ENCODE measurements at regions not wholly inside any gene's neighbourhood (a gene's known extent, or its start where the extent isn't known, plus 50 kb on each side); places are given as distances from the start of the nearest gene placed in this dataset.

DNA sequence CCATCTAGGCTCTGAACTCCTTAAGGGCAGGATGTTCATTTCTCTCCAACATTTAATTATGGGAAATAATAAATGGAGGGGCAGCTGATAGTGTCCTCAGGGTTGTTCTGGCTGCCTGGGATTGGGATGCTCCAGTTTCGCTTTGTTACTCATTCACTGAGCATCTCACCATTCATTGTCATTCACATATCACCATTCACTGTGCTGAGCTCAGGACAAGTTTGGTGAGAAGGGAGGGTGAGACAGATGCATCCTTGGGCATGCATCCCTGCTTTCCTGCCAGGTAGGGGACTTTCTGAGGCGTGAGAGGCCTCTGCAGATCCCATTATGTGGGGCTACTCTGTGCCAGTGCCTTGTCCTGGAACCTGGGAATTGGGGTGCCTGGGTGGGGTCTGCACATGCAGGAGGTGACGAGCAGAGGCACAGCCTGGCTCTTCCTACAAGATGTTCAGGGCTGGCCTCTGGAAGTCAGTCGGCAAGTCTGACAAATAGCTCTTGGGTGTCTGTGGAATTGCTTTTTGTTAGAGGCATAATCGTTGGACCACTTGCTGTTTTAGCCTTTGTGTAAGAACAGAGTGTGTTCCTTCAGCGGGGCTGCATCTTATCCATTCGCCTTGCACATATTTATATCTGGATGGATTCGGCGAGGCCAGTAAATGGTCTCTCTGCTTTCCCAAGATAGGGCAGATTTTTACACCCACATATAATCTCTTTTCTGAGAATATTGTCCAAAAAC, 323.2 kb upstream of the THSD7B start:
- Histone ChIP-seq H3K36me3 (ENCODE audit: control insufficient read depth in 2 of 2, insufficient read depth in 2 of 2, low read length in 2 of 2) (no peaks in the 10 kb centered on the region), H3K27ac (ENCODE audit: low read length) (no peak overlapping the region), H3K4me1 (ENCODE audit: control insufficient read depth, insufficient read depth, low read length) (no peaks in the 10 kb centered on the region), H3K4me3 (ENCODE audit: low read length in 2 of 2) (no peak overlapping the region), H3K9me3 (ENCODE audit: control insufficient read depth in 2 of 2, low read length in 2 of 2) (no peaks in the 10 kb centered on the region), H3K9ac (ENCODE audit: low read length in 2 of 2) (no peak overlapping the region), H3K27me3 (ENCODE audit: control insufficient read depth in 1 of 2, insufficient read depth in 2 of 2, low read length in 2 of 2) (peaks cover 0 to 4% of the 10 kb centered on the region in 2 donors)

DNA sequence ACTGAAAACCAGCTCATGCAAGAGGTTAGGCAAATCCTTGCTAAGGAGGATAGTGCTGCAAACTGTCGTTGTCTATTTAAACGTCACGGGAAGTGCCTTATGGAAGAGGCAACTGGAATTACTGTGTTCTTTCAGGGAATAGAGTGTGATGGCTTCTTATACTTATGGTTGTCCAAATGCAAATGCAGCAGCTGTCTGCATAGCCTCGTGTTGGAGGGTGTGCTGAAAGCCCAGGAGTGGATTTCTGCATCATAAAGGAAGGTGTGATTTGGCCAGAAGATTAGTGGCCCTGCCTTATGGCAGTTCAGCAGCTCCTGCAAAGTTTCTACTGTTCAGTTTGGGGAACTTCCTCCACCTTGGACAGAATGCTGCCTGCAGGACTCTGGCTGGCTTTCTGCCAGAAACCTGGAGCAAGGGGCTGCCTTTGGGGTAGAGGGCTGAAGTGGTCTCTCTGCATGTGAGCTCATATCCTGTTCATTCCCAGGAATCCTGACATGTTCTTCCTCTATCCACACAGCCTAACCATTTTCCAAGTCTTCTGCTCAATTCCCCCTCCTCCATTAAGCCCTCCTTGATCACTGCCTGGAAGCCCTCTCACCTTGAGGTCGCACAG, 321.2 kb upstream of the CXCR4 start:
- H3K9me3 ChIP-seq (ENCODE audit: control insufficient read depth in 2 of 2, low read length in 2 of 2), result no peaks in the 10 kb centered on the region
- H3K4me3 ChIP-seq (ENCODE audit: low read length in 2 of 2), result no peak overlapping the region
- no peaks in the 10 kb centered on the region for H3K27me3 ChIP-seq (ENCODE audit: control insufficient read depth in 1 of 2, insufficient read depth in 2 of 2, low read length in 2 of 2)
- H3K36me3 ChIP-seq (ENCODE audit: control insufficient read depth in 2 of 2, insufficient read depth in 2 of 2, low read length in 2 of 2), result no peaks in the 10 kb centered on the region
- H3K9ac ChIP-seq (ENCODE audit: low read length in 2 of 2), result no peak overlapping the region
- H3K4me1 ChIP-seq (ENCODE audit: control insufficient read depth, insufficient read depth, low read length), result no peaks in the 10 kb centered on the region
- H3K27ac ChIP-seq (ENCODE audit: low read length), result no peak overlapping the region

DNA sequence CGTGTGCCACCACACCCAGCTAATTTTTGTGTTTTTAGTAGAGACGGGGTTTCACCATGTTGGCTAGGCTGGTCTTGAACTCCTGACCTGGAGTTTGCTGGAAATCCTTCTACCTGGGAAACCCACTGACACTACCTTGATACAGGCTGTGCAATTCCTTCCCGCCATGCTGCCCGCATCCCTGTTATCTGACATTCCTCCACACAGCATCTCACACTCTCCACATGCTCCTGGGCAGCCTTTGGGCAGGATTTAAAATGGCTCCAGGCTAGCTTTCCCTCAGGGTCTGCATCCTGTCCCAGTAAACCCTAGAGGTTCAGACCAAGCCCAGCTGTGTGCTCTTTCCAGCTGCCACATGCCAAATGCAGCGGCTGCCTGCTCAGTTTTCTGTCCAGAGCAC, 319.5 kb upstream of the CXCR4 start:
- Histone ChIP-seq H3K27ac (ENCODE audit: low read length) (no peak overlapping the region), H3K27me3 (ENCODE audit: control insufficient read depth in 1 of 2, insufficient read depth in 2 of 2, low read length in 2 of 2) (no peaks in the 10 kb centered on the region), H3K4me3 (ENCODE audit: low read length in 2 of 2) (no peak overlapping the region), H3K4me1 (ENCODE audit: control insufficient read depth, insufficient read depth, low read length) (no peaks in the 10 kb centered on the region), H3K36me3 (ENCODE audit: control insufficient read depth in 2 of 2, insufficient read depth in 2 of 2, low read length in 2 of 2) (no peaks in the 10 kb centered on the region), H3K9ac (ENCODE audit: low read length in 2 of 2) (no peak overlapping the region), H3K9me3 (ENCODE audit: control insufficient read depth in 2 of 2, low read length in 2 of 2) (no peaks in the 10 kb centered on the region)

DNA sequence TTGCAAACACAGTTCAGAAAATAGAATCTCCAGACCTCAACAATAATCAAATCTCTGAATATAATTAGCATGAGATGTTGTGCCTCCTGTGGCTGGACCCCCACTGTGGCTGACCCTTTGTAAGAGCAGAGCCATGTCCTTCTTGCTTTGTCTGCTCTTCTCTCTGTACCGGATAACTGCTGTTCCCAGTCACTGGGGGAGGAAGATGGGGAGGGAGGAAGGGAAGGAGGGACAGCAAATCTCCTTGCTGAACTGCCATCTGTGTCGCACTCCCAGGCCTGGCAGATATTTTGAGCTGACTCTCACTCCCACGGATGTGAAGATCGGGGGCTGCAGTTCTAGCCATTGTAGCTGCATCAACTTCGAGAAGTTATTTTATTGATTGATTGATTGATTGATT, 319.0 kb upstream of the CXCR4 start:
- Histone ChIP-seq H3K36me3 (ENCODE audit: control insufficient read depth in 2 of 2, insufficient read depth in 2 of 2, low read length in 2 of 2) (no peaks in the 10 kb centered on the region), H3K4me1 (ENCODE audit: control insufficient read depth, insufficient read depth, low read length) (no peaks in the 10 kb centered on the region), H3K27ac (ENCODE audit: low read length) (no peak overlapping the region), H3K9ac (ENCODE audit: low read length in 2 of 2) (no peak overlapping the region), H3K27me3 (ENCODE audit: control insufficient read depth in 1 of 2, insufficient read depth in 2 of 2, low read length in 2 of 2) (no peaks in the 10 kb centered on the region), H3K4me3 (ENCODE audit: low read length in 2 of 2) (no peak overlapping the region), H3K9me3 (ENCODE audit: control insufficient read depth in 2 of 2, low read length in 2 of 2) (no peaks in the 10 kb centered on the region)

GRCh38 chr2:136434251-136434715, 316.3 kb upstream of the CXCR4 start:
- H3K36me3 ChIP-seq (ENCODE audit: control insufficient read depth in 2 of 2, insufficient read depth in 2 of 2, low read length in 2 of 2), result no peaks in the 10 kb centered on the region
- H3K9ac ChIP-seq (ENCODE audit: low read length in 2 of 2), result no peak overlapping the region
- H3K9me3 ChIP-seq (ENCODE audit: control insufficient read depth in 2 of 2, low read length in 2 of 2), result no peaks in the 10 kb centered on the region
- H3K27me3 ChIP-seq (ENCODE audit: control insufficient read depth in 1 of 2, insufficient read depth in 2 of 2, low read length in 2 of 2), result no peaks in the 10 kb centered on the region
- no peak overlapping the region for H3K27ac ChIP-seq (ENCODE audit: low read length)
- H3K4me1 ChIP-seq (ENCODE audit: control insufficient read depth, insufficient read depth, low read length), result no peaks in the 10 kb centered on the region
- no peak overlapping the region for H3K4me3 ChIP-seq (ENCODE audit: low read length in 2 of 2)

GRCh38 chr2:136433261-136433660, 315.3 kb upstream of the CXCR4 start:
- Histone ChIP-seq H3K4me3 (ENCODE audit: low read length in 2 of 2) (no peak overlapping the region), H3K9me3 (ENCODE audit: control insufficient read depth in 2 of 2, low read length in 2 of 2) (no peaks in the 10 kb centered on the region), H3K27ac (ENCODE audit: low read length) (no peak overlapping the region), H3K9ac (ENCODE audit: low read length in 2 of 2) (no peak overlapping the region), H3K36me3 (ENCODE audit: control insufficient read depth in 2 of 2, insufficient read depth in 2 of 2, low read length in 2 of 2) (no peaks in the 10 kb centered on the region), H3K27me3 (ENCODE audit: control insufficient read depth in 1 of 2, insufficient read depth in 2 of 2, low read length in 2 of 2) (no peaks in the 10 kb centered on the region), H3K4me1 (ENCODE audit: control insufficient read depth, insufficient read depth, low read length) (no peaks in the 10 kb centered on the region)

DNA sequence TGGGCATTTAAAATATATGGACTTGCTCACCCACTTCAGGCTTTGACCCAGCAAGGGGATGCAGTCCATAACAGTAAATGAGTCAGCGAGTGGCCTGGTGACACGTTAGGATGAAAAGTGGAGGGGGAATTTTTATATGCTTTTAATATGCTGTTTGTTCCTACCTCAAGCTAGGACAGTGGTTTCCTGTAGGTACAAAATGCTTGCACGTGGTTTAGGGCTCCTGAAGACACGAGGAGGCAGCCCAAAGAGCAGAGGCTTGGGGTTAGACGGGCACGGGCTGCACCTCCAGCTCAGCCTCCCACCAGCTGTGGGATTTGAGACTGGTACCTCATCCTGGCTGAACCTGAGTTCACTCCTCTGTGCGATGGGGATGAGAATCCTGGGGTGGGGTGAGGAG, 306.2 kb upstream of the CXCR4 start:
- H3K36me3 ChIP-seq (ENCODE audit: control insufficient read depth in 2 of 2, insufficient read depth in 2 of 2, low read length in 2 of 2), result no peaks in the 10 kb centered on the region
- no peak overlapping the region for H3K4me3 ChIP-seq (ENCODE audit: low read length in 2 of 2)
- peaks cover 3% of the 10 kb centered on the region for H3K4me1 ChIP-seq (ENCODE audit: control insufficient read depth, insufficient read depth, low read length)
- peaks cover 0 to 5% of the 10 kb centered on the region in 2 donors for H3K27me3 ChIP-seq (ENCODE audit: control insufficient read depth in 1 of 2, insufficient read depth in 2 of 2, low read length in 2 of 2)
- H3K27ac ChIP-seq (ENCODE audit: low read length), result no peak overlapping the region
- H3K9ac ChIP-seq (ENCODE audit: low read length in 2 of 2), result no peak overlapping the region
- no peaks in the 10 kb centered on the region for H3K9me3 ChIP-seq (ENCODE audit: control insufficient read depth in 2 of 2, low read length in 2 of 2)

- Histone ChIP-seq H3K9ac (ENCODE audit: low read length in 2 of 2) (peak overlapping the region in 1 of 2 donors; percentile 51), H3K27me3 (ENCODE audit: control insufficient read depth in 1 of 2, insufficient read depth in 2 of 2, low read length in 2 of 2) (peaks cover 0 to 5% of the 10 kb centered on the region in 2 donors), H3K9me3 (ENCODE audit: control insufficient read depth in 2 of 2, low read length in 2 of 2) (no peaks in the 10 kb centered on the region), H3K4me1 (ENCODE audit: control insufficient read depth, insufficient read depth, low read length) (peaks cover 3% of the 10 kb centered on the region), H3K36me3 (ENCODE audit: control insufficient read depth in 2 of 2, insufficient read depth in 2 of 2, low read length in 2 of 2) (no peaks in the 10 kb centered on the region), H3K27ac (ENCODE audit: low read length) (no peak overlapping the region), H3K4me3 (ENCODE audit: low read length in 2 of 2) (peak overlapping the region; percentile 73 to 76)
Observed at GRCh38 chr2:136423516-136423996, 305.6 kb upstream of the CXCR4 start.

DNA sequence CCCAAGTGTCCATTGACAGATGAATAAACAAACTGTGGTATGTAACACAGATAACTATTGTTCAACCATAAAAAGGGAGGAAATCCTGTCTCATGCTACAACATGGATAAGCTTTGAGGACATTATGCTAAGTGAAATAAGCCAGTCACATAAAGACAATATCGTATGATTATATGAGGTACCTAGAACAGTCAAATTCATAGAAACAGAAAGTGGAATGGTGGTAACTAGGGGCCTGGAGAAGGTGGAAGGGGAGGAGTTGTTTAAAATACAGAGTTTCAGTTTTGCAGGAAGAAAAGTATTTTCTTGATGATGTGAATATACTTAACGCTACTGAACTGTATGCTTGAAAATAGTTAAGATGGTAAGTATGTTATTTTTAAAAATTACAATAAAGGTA, 304.6 kb upstream of the CXCR4 start:
- Histone ChIP-seq H3K9ac (ENCODE audit: low read length in 2 of 2) (no peak overlapping the region), H3K36me3 (ENCODE audit: control insufficient read depth in 2 of 2, insufficient read depth in 2 of 2, low read length in 2 of 2) (no peaks in the 10 kb centered on the region), H3K27me3 (ENCODE audit: control insufficient read depth in 1 of 2, insufficient read depth in 2 of 2, low read length in 2 of 2) (peaks cover 0 to 5% of the 10 kb centered on the region in 2 donors), H3K9me3 (ENCODE audit: control insufficient read depth in 2 of 2, low read length in 2 of 2) (no peaks in the 10 kb centered on the region), H3K4me3 (ENCODE audit: low read length in 2 of 2) (no peak overlapping the region), H3K4me1 (ENCODE audit: control insufficient read depth, insufficient read depth, low read length) (peaks cover 3% of the 10 kb centered on the region), H3K27ac (ENCODE audit: low read length) (no peak overlapping the region)

DNA sequence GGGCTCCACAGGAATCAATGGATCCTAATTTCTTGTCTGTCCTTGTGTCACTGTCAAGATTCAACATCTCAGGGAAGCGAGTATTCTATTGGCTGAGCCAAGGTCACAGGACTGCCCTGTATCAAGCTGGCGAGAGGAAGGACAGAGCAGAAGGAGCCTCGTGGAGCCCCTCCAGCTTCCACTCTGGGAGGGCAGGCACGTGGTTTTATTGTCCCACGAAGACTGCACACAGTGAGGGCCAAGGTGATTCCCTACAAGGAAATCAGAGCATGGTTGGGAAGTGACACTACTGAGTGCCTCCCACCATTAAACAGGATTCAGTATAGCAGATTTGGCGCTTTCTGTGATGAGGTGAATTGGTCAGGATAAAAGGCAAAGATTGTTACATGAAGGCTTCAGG, 302.4 kb upstream of the CXCR4 start:
- Histone ChIP-seq H3K4me3 (ENCODE audit: low read length in 2 of 2) (no peak overlapping the region), H3K36me3 (ENCODE audit: control insufficient read depth in 2 of 2, insufficient read depth in 2 of 2, low read length in 2 of 2) (no peaks in the 10 kb centered on the region), H3K27ac (ENCODE audit: low read length) (no peak overlapping the region), H3K4me1 (ENCODE audit: control insufficient read depth, insufficient read depth, low read length) (peaks cover 3% of the 10 kb centered on the region), H3K9ac (ENCODE audit: low read length in 2 of 2) (no peak overlapping the region), H3K27me3 (ENCODE audit: control insufficient read depth in 1 of 2, insufficient read depth in 2 of 2, low read length in 2 of 2) (peaks cover 0 to 5% of the 10 kb centered on the region in 2 donors), H3K9me3 (ENCODE audit: control insufficient read depth in 2 of 2, low read length in 2 of 2) (no peaks in the 10 kb centered on the region)

DNA sequence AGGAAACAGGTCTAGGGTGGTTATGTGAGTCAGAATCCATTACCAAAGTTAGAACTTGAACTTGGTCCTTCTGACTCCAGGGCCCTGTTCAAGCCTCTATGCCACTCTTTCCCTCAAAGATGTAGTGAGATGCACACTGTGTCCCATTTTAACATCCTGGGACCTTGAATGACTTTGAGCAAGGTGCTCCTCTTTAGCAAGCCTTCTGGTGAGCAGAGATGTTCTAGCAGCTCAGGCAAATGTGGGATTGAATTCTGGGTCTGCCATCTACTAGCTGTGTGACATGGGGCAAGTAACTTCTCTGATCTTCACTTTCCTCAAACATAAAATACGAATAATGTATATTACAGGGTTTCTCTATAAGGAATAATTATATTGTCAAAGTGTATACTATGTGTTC, 294.0 kb upstream of the CXCR4 start:
- H3K27me3 ChIP-seq (ENCODE audit: control insufficient read depth in 1 of 2, insufficient read depth in 2 of 2, low read length in 2 of 2), result no peaks in the 10 kb centered on the region
- no peak overlapping the region for H3K4me3 ChIP-seq (ENCODE audit: low read length in 2 of 2)
- H3K9me3 ChIP-seq (ENCODE audit: control insufficient read depth in 2 of 2, low read length in 2 of 2), result no peaks in the 10 kb centered on the region
- H3K9ac ChIP-seq (ENCODE audit: low read length in 2 of 2), result no peak overlapping the region
- H3K36me3 ChIP-seq (ENCODE audit: control insufficient read depth in 2 of 2, insufficient read depth in 2 of 2, low read length in 2 of 2), result no peaks in the 10 kb centered on the region
- H3K4me1 ChIP-seq (ENCODE audit: control insufficient read depth, insufficient read depth, low read length), result no peaks in the 10 kb centered on the region
- no peak overlapping the region for H3K27ac ChIP-seq (ENCODE audit: low read length)

All from stomach smooth muscle (tissue), 2 donors.